Suprapubic skin (tissue), 3 donors: ENCODE measurements at regions not wholly inside any gene's neighbourhood (a gene's known extent, or its start where the extent isn't known, plus 50 kb on each side); places are given as distances from the start of the nearest gene placed in this dataset.

Experiments used
- CTCF ChIP-seq, 2 donors: fragments of 200-600 bp in 1 of 2; fragments of 450-650 bp in 1 of 2; sonication (generic) in 1 of 2; IDR thresholded peaks; one replicate each; pipeline ENCODE4 v1.5.1; 2016 to 2019; ENCODE audit warnings: antibody characterized with exemption in 2 of 2, mild to moderate bottlenecking in 1 of 2, moderate library complexity in 1 of 2
- POLR2AphosphoS5 ChIP-seq, 3 donors: sonication (generic); formaldehyde crosslinking; IDR thresholded peaks; one replicate each; pipeline ENCODE4 v1.6.1; 2017; ENCODE audit warnings: antibody characterized with exemption in 3 of 3

- TF ChIP-seq CTCF (IDR thresholded peaks at IDR 0.05) (no peak), POLR2AphosphoS5 (IDR thresholded peaks at IDR 0.05) (no peak)
These were observed 52.8 kb upstream of the CCDC91 start for GRCh38 chr12:28137414-28137813.
